Immature natural killer cell (primary cell): ENCODE measurements at regions not wholly inside any gene's neighbourhood (a gene's known extent, or its start where the extent isn't known, plus 50 kb on each side); places are given as distances from the start of the nearest gene placed in this dataset.
"Not testable (repeated sequence)": the region's sequence is repeated elsewhere in the genome, so short reads cannot be mapped to it uniquely, and the experiment has no call there.

Experiments used
- DNase-seq, 3 donors: peaks; one replicate each; pipeline ENCODE4 v3.0.0; 2022; ENCODE audit warnings: mixed read lengths in 1 of 3
- H3K27ac Mint-ChIP-seq, 6 donors: one replicate each; pipeline ENCODE4 v1.8.0; 2020; ENCODE audit warnings: mixed read lengths in 6 of 6, mild to moderate bottlenecking in 5 of 6, inconsistent platforms in 4 of 6, moderate library complexity in 3 of 6
- H3K27me3 Mint-ChIP-seq, 3 donors: one replicate each; pipeline ENCODE4 v1.8.0; 2020 to 2021; ENCODE audit warnings: low read depth in 3 of 3, mild to moderate bottlenecking in 3 of 3, mixed read lengths in 3 of 3, moderate library complexity in 3 of 3, inconsistent platforms in 1 of 3
- H3K36me3 Mint-ChIP-seq, 3 donors: one replicate each; pipeline ENCODE4 v1.8.0; 2020; ENCODE audit warnings: mixed read lengths in 3 of 3, inconsistent platforms in 2 of 3, mild to moderate bottlenecking in 2 of 3
- H3K4me1 Mint-ChIP-seq, 2 donors: one replicate each; pipeline ENCODE4 v1.8.0; 2020; ENCODE audit warnings: inconsistent platforms in 2 of 2, mild to moderate bottlenecking in 2 of 2, mixed read lengths in 2 of 2, moderate library complexity in 1 of 2
- H3K4me3 Mint-ChIP-seq, 5 donors: one replicate each; pipeline ENCODE4 v1.8.0; 2020; ENCODE audit warnings: mild to moderate bottlenecking in 5 of 5, mixed read lengths in 5 of 5, inconsistent platforms in 3 of 5, moderate library complexity in 3 of 5
- H3K9me3 Mint-ChIP-seq, 6 donors: one replicate each; pipeline ENCODE4 v1.8.0; 2020; ENCODE audit warnings: mild to moderate bottlenecking in 6 of 6, mixed read lengths in 6 of 6, inconsistent platforms in 4 of 6, moderate library complexity in 3 of 6

DNA sequence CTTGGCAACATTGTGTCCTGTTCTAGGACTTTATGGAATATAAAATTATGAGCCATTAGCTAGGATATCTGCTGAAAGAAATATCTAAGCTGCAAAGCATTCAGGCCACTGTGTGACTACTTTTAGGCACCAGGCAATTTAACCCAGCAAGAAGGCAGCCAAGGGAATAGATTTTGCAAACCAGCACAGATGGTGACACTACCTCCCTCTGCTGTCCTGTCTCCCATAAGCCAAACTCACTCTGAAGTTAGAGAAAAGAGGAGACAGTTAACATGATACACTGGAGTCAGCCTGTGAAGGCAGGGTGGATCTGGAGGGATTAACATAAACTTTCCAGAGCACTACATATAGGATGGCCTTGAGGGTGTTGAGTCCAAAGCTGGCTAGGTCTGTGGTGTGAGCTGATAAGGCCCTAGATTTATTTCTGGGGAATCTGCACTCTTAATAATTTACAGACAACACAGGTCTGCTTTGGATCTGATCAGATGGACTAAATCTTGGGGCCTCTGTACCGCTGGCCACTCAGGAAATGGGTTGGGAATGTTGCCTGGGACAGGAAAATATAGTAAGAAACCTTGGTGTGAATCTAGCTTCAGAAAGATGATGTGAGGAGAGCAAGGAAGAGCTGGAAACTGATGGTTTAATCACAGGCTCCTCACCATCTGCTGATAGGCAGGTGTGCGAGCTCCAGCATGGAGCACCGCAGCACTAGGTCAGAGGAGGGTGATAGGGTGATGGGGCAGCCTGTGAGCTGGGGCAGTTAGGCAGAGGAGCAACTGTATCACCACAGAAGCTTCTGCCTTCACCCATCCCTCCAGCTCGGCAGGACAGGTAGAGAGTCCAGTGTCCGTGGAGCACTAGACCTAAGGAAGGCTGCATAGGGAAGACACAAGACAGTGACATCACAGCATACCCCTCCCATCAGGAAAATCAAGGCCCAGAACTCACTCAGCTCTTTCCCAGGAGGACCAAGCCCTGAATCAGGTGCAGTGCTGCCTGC is 229.9 kb upstream of the PRSS1 start:
- DNase-seq = no peak
- H3K4me3 Mint-ChIP-seq = no peak overlapping the region
- no peak overlapping the region for H3K27ac Mint-ChIP-seq
- peaks cover 0 to 2% (median 0%) of the 10 kb centered on the region in 3 donors for H3K27me3 Mint-ChIP-seq
- no peaks in the 10 kb centered on the region for H3K9me3 Mint-ChIP-seq
- H3K36me3 Mint-ChIP-seq = peaks cover 0 to 5% (median 3%) of the 10 kb centered on the region in 3 donors
- peaks cover 0 to 3% of the 10 kb centered on the region in 2 donors for H3K4me1 Mint-ChIP-seq

DNA sequence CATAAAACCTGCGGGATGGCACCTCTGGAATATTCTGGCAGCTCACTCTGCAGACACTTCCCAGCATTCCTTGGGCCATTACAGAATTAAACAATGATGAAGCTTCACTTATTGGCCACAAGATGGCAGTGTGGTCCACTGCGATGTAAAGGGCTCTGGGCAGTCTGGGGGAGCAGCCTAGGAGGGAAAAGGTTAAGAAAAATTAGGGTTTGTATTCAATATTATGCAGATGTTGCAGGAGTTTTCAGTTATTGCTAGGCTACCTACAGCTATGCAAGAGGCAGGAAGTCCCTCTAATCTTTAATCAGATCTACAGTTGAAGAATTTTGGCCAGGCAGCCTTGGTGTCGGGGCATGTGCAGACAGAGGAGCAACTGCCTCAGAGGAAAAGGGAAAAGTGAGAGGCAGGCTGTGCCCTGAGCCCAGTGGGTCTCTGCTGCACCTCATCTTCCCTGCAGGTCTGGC is 233.2 kb upstream of the PRSS1 start:
- Mint-ChIP-seq H3K27me3 (peaks cover 0 to 2% (median 2%) of the 10 kb centered on the region in 3 donors), H3K36me3 (peaks cover 0 to 5% (median under 1%) of the 10 kb centered on the region in 3 donors), H3K27ac (no peak overlapping the region), H3K4me1 (peaks cover 0 to 3% of the 10 kb centered on the region in 2 donors), H3K4me3 (no peak overlapping the region), H3K9me3 (no peaks in the 10 kb centered on the region)
- peak; percentile 16 to 31 (median 28) for DNase-seq

DNA sequence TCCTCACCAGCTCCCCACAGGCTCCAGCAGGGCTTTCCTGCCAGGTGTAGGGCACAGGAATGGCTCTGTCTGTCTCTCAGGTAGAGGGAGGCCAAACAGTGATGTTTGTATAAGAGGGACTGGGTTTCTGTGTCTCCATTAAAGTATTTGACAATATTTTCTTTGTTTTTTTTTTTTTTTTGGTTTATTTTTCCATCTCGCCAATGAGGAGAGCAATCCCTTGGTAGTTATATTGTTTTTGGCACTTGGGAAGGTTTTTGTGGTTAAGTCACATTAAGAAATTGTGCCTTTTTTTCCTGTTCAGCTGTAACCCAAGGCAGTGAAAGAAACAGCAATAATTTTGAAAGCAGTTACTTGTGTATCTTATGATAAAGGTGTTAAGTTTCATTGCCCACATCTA is 234.6 kb upstream of the PRSS1 start:
- H3K9me3 Mint-ChIP-seq, H3K4me3 Mint-ChIP-seq, H3K27ac Mint-ChIP-seq, DNase-seq, H3K4me1 Mint-ChIP-seq, H3K27me3 Mint-ChIP-seq, H3K36me3 Mint-ChIP-seq: not testable (repeated sequence)

DNA sequence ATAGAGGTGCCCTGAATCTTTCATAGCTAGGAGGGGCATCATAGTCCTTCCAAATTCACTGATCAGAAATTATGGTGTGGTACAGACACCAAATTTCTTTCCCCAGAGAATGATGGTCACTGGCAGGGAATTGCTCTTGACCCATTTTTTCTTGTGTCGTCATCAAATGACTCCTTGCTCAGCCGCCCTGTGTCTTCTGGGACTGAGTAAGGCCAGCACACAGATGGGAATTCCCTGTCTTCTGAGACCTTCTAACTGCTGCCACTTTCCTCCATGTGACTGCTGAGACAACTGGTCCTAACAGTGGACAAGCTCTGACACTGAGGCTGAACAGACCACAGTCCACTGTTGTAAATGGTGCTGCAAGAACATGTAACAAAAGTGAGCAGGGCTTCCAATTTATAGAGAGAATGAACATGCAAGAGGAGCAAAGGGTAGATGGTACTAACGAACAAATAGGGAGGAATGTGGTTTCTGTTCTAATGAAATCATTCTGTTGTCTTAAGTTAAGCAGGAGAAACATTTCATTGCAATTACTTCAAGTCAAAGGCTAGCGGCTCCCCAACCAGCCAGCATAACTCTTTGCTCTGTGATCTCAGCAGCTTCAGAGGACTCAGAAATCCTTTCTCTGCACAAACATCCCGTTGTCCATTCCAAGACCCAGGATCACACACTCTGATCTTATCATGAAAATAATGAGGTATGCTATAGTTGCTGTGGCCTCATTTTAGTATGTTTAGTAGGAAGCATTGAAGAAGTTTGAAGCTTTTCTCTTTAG is 235.9 kb upstream of the PRSS1 start:
- Mint-ChIP-seq H3K27ac (no peak overlapping the region), H3K4me1 (peaks cover 0 to 3% of the 10 kb centered on the region in 2 donors)
- DNase-seq = no peak

DNA sequence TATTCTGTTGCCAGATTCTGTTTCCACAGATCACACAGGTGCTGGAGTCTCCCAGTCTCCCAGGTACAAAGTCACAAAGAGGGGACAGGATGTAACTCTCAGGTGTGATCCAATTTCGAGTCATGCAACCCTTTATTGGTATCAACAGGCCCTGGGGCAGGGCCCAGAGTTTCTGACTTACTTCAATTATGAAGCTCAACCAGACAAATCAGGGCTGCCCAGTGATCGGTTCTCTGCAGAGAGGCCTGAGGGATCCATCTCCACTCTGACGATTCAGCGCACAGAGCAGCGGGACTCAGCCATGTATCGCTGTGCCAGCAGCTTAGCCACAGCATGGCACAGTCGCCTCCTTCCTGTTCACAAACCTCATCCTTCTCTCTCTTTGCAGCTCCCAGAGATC is 237.5 kb upstream of the PRSS1 start:
- peaks cover 0 to 5% (median 3%) of the 10 kb centered on the region in 3 donors for H3K36me3 Mint-ChIP-seq
- no peak for DNase-seq
- H3K27me3 Mint-ChIP-seq = peaks cover 0 to 3% (median 2%) of the 10 kb centered on the region in 3 donors
- H3K4me1 Mint-ChIP-seq = peaks cover 0 to 3% of the 10 kb centered on the region in 2 donors
- H3K27ac Mint-ChIP-seq = no peak overlapping the region
- no peak overlapping the region for H3K4me3 Mint-ChIP-seq
- no peaks in the 10 kb centered on the region for H3K9me3 Mint-ChIP-seq

More for the DNA sequence above, 235.9 kb upstream of the PRSS1 start:
- H3K36me3 Mint-ChIP-seq = peaks cover 0 to 5% (median 3%) of the 10 kb centered on the region in 3 donors
- peaks cover 0 to 3% (median 2%) of the 10 kb centered on the region in 3 donors for H3K27me3 Mint-ChIP-seq
- H3K4me3 Mint-ChIP-seq = no peak overlapping the region
- no peaks in the 10 kb centered on the region for H3K9me3 Mint-ChIP-seq

- no peak for DNase-seq
- H3K27ac Mint-ChIP-seq = no peak overlapping the region
- peaks cover 0 to 3% (median 3%) of the 10 kb centered on the region in 3 donors for H3K27me3 Mint-ChIP-seq
- H3K4me3 Mint-ChIP-seq = no peak overlapping the region
- H3K9me3 Mint-ChIP-seq = no peaks in the 10 kb centered on the region
- H3K36me3 Mint-ChIP-seq = peaks cover 0 to 5% (median 3%) of the 10 kb centered on the region in 3 donors
- H3K4me1 Mint-ChIP-seq = peaks cover 0 to 3% of the 10 kb centered on the region in 2 donors
These were observed 237.9 kb upstream of the PRSS1 start for GRCh38 chr7:142511374-142511773.

- H3K27ac Mint-ChIP-seq, DNase-seq, H3K27me3 Mint-ChIP-seq, H3K9me3 Mint-ChIP-seq, H3K4me3 Mint-ChIP-seq, H3K4me1 Mint-ChIP-seq, H3K36me3 Mint-ChIP-seq: not testable (repeated sequence)
These were observed 240.0 kb upstream of the PRSS1 start for GRCh38 chr7:142509235-142509634.

DNA sequence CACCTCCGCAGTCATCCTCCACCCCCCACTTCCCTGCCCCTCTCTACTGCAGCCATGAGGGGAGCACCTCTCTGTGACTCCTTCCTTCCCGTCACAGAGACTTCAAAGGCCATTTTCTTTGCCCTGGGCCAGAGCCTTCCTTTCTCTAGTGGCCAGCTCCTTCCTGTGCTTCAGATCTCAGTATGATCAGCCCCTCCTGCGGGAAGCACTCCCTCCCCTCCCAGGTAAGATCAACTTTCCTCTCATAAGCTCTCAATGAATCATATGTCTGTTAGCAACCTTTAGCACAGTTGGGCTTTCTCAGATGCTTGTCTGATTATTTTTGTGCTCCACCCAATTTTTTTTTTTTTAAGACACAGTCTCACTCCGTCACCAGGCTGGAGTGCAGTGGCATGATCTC is 241.0 kb upstream of the PRSS1 start:
- Mint-ChIP-seq H3K4me3 (no peak overlapping the region), H3K27ac (no peak overlapping the region), H3K9me3 (no peaks in the 10 kb centered on the region), H3K36me3 (peaks cover 0 to 3% (median 0%) of the 10 kb centered on the region in 3 donors), H3K27me3 (peaks cover 3% of the 10 kb centered on the region in 3 donors), H3K4me1 (no peaks in the 10 kb centered on the region)
- DNase-seq = no peak

DNA sequence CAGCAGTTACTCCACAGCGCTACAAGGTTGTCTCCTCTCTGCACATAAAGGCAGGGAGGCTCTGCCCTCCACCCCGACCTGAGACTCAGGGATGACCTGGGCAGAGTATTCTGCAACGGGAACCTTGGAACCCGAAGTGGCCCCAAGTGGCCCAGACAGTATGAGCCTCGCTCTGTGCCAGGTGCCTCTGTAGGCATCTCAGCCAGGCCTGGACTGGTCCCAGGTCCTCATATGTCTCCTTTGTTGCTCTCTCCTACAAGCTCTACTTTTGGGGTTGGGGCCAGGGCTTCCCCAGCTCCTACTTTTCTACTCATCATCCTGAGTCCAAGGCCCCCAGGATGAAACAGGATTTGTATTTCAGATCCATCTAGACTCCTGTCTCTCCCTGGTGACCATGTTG is 241.5 kb upstream of the PRSS1 start:
- Mint-ChIP-seq H3K4me3 (no peak overlapping the region), H3K27ac (no peak overlapping the region)

GRCh38 chr7:142507066-142507465 is 242.2 kb upstream of the PRSS1 start:
- H3K36me3 Mint-ChIP-seq, H3K4me1 Mint-ChIP-seq, H3K9me3 Mint-ChIP-seq, H3K27ac Mint-ChIP-seq, H3K4me3 Mint-ChIP-seq, H3K27me3 Mint-ChIP-seq, DNase-seq: not testable (repeated sequence)

More for the DNA sequence above, 241.5 kb upstream of the PRSS1 start:
- Mint-ChIP-seq H3K9me3 (no peaks in the 10 kb centered on the region), H3K4me1 (no peaks in the 10 kb centered on the region), H3K27me3 (peaks cover 3% of the 10 kb centered on the region in 3 donors), H3K36me3 (peaks cover 0 to 3% (median 0%) of the 10 kb centered on the region in 3 donors)
- DNase-seq = no peak

DNA sequence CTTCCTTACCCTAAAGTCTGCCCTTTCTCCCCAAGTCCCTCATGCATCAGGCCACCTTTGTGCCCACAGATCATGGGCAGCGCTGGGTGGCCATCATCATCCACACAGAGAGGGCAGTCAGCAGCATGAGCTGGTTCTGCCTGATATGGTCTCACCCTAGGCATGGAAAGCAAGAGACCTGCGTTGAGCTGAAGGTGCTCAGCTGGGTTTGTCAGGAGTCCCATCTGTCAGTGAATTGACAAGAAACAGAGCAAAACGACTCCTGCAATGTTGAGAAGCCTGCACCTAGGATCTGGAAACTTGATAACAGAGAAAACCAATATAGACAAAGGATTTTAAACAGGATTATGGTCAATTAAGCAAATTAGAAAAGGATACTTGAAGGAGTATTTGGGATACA is 242.7 kb upstream of the PRSS1 start:
- H3K9me3 Mint-ChIP-seq = no peaks in the 10 kb centered on the region
- peaks cover 3% of the 10 kb centered on the region in 3 donors for H3K27me3 Mint-ChIP-seq
- no peak overlapping the region for H3K4me3 Mint-ChIP-seq
- DNase-seq = no peak
- peaks cover 0 to 3% (median 0%) of the 10 kb centered on the region in 3 donors for H3K36me3 Mint-ChIP-seq
- no peaks in the 10 kb centered on the region for H3K4me1 Mint-ChIP-seq
- no peak overlapping the region for H3K27ac Mint-ChIP-seq

- H3K4me3 Mint-ChIP-seq, H3K36me3 Mint-ChIP-seq, H3K27me3 Mint-ChIP-seq, H3K9me3 Mint-ChIP-seq, H3K27ac Mint-ChIP-seq, H3K4me1 Mint-ChIP-seq, DNase-seq: not testable (repeated sequence)
These were observed 245.3 kb upstream of the PRSS1 start for GRCh38 chr7:142503949-142504348.

DNA sequence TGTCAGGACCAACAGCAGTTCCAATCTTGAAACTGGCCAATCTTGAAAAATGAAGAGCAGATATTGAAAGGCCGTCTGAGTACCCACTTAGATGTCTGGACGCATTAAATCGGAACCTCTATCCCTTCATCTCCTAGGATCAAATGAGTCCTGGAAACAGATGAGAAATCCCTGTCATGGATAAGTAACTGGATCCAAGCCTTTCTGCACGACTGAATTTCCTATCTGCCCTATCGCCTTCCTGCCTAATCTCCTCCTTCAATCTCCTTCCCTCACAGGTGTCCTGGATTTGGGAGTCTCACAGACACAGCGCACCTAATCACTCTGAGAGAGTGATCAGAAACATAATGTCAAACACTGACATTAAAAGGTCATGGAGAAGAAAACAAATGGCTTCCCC is 245.2 kb upstream of the PRSS58 start:
- DNase-seq = no peak
- H3K4me1 Mint-ChIP-seq = no peaks in the 10 kb centered on the region
- H3K4me3 Mint-ChIP-seq = no peak overlapping the region
- no peak overlapping the region for H3K27ac Mint-ChIP-seq
- H3K27me3 Mint-ChIP-seq = peaks cover under 1 to 3% (median 3%) of the 10 kb centered on the region in 3 donors
- no peaks in the 10 kb centered on the region for H3K9me3 Mint-ChIP-seq
- H3K36me3 Mint-ChIP-seq = no peaks in the 10 kb centered on the region

DNA sequence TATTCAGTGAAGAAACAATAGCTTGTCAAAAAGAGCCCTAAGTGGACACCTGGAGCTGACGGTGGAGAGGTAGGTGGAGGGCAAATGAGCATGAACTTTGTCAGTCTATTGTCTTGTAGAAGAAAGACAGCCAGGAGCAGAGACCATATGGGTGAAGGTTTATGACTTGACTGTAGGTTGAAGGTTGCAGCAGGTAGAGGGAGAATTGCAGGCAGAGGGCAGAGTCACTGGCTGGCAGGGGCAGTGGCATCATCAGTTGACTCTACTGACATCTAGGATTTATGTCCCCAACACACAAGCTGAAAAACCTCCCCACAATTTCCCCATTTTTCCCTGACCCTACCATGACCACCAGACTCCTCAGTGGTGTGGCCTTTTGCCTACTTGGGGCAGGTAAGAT is 243.6 kb upstream of the PRSS58 start:
- Mint-ChIP-seq H3K27me3 (peaks cover 0 to 4% (median 3%) of the 10 kb centered on the region in 3 donors), H3K27ac (no peak overlapping the region), H3K9me3 (no peaks in the 10 kb centered on the region), H3K4me3 (no peak overlapping the region), H3K4me1 (peaks cover 2 to 6% of the 10 kb centered on the region in 2 donors), H3K36me3 (no peaks in the 10 kb centered on the region)
- DNase-seq = no peak
